ENCODE measurements at regions not wholly inside any gene's neighbourhood (a gene's known extent, or its start where the extent isn't known, plus 50 kb on each side); places are given as distances from the start of the nearest gene placed in this dataset.
"Not testable (repeated sequence)": the region's sequence is repeated elsewhere in the genome, so short reads cannot be mapped to it uniquely, and the experiment has no call there.

- TF ChIP-seq, protein P1, sequence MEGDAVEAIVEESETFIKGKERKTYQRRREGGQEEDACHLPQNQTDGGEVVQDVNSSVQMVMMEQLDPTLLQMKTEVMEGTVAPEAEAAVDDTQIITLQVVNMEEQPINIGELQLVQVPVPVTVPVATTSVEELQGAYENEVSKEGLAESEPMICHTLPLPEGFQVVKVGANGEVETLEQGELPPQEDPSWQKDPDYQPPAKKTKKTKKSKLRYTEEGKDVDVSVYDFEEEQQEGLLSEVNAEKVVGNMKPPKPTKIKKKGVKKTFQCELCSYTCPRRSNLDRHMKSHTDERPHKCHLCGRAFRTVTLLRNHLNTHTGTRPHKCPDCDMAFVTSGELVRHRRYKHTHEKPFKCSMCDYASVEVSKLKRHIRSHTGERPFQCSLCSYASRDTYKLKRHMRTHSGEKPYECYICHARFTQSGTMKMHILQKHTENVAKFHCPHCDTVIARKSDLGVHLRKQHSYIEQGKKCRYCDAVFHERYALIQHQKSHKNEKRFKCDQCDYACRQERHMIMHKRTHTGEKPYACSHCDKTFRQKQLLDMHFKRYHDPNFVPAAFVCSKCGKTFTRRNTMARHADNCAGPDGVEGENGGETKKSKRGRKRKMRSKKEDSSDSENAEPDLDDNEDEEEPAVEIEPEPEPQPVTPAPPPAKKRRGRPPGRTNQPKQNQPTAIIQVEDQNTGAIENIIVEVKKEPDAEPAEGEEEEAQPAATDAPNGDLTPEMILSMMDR (conservative IDR thresholded peaks at IDR 0.05; ENCODE audit: low read depth in 2 of 2): not testable (repeated sequence)
- TF ChIP-seq EZH2 (IDR thresholded peaks at IDR 0.05; ENCODE audit: low read depth, unreplicated experiment); EZH2phosphoT487 (IDR thresholded peaks at IDR 0.05; ENCODE audit: unreplicated experiment); REST (IDR thresholded peaks at IDR 0.05; ENCODE audit: unreplicated experiment); POLR2AphosphoS5 (IDR thresholded peaks at IDR 0.05; ENCODE audit: low read depth); JUNB (IDR thresholded peaks at IDR 0.05; ENCODE audit: unreplicated experiment); CREB1 (CRISPR knock-in tag; IDR thresholded peaks at IDR 0.05; ENCODE audit: low read depth); ETS1 (IDR thresholded peaks at IDR 0.05); STAT1 (IDR thresholded peaks at IDR 0.05; ENCODE audit: unreplicated experiment); ZNF114 (CRISPR knock-in tag; IDR thresholded peaks at IDR 0.05): not testable (repeated sequence)
Observed at GRCh38 chr6:26745964-26746363, 86.4 kb upstream of the ZNF322 start.
